SK-N-SH (cell line): ENCODE measurements at regions not wholly inside any gene's neighbourhood (a gene's known extent, or its start where the extent isn't known, plus 50 kb on each side); places are given as distances from the start of the nearest gene placed in this dataset.

Source experiments
- CTCF ChIA-PET: fragments of 300-600, 350-600 bp; formaldehyde crosslinking; extraction: SDS; loops from one replicate; lab custom pipeline; 2021; lab: Yijun Ruan, JAX
- POLR2A ChIA-PET: fragments of 350-600 bp; sonication (Branson Sonifier 250); formaldehyde crosslinking; extraction: SDS; loops from one replicate; lab custom pipeline; 2020; ENCODE audit warnings: antibody characterized with exemption, inconsistent platforms; lab: Yijun Ruan, JAX
- DNase-seq: peaks from one replicate; pipeline ENCODE4 v3.0.0; 2012
- H2AFZ ChIP-seq: fragments of 200-600 bp; sonication (generic); 2 replicates; pipeline ENCODE4 v1.8.1; 2016; ENCODE audit warnings: antibody characterized with exemption, mild to moderate bottlenecking, low read depth
- H3F3A ChIP-seq: fragments of 200-600 bp; sonication (generic); replicated peaks from 2 replicates; pipeline ENCODE3; 2016; ENCODE audit warnings: antibody characterized with exemption, mild to moderate bottlenecking; ENCODE audit not compliant: insufficient read depth
- H3K27ac ChIP-seq, 2 experiments: fragments of 200-500 bp in 1 of 2; fragments of 200-600 bp in 1 of 2; sonication (Bioruptor generic) in 1 of 2; sonication (generic), shearing (Covaris generic) in 1 of 2; 2 replicates each; pipeline versions ENCODE4 v1.5.1 to v1.6.1; 2014 to 2016; ENCODE audit warnings: low read depth in 2 of 2, inconsistent platforms in 1 of 2, low read length in 1 of 2, mild to moderate bottlenecking in 1 of 2, mixed read lengths in 1 of 2
- H3K27me3 ChIP-seq: fragments of 200-600 bp; sonication (generic), shearing (Covaris generic); 2 replicates; pipeline ENCODE4 v1.6.1; 2016; ENCODE audit warnings: mixed run types; ENCODE audit not compliant: insufficient read depth
- H3K36me3 ChIP-seq, 2 experiments: fragments of 200-500 bp in 1 of 2; fragments of 200-600 bp in 1 of 2; sonication (Bioruptor generic) in 1 of 2; sonication (generic) in 1 of 2; replicated peaks in 1 of 2; 2 replicates each; pipeline versions ENCODE3 to v1.5.1; 2014 to 2016; ENCODE audit warnings: low read length in 1 of 2, mild to moderate bottlenecking in 1 of 2; ENCODE audit not compliant: insufficient read depth in 2 of 2, control insufficient read depth in 1 of 2
- H3K4me1 ChIP-seq, 2 experiments: fragments of 200-500 bp in 1 of 2; fragments of 200-600 bp in 1 of 2; sonication (Bioruptor generic) in 1 of 2; sonication (generic), shearing (Covaris generic) in 1 of 2; 2 replicates each; pipeline versions ENCODE4 v1.5.1 to v1.6.1; 2014 to 2016; ENCODE audit warnings: low read depth in 1 of 2, low read length in 1 of 2, mixed run types in 1 of 2; ENCODE audit not compliant: insufficient read depth in 2 of 2, control insufficient read depth in 1 of 2
- H3K4me2 ChIP-seq: fragments of 200-600 bp; sonication (generic), shearing (Covaris generic); 2 replicates; pipeline ENCODE4 v1.6.1; 2017; ENCODE audit warnings: mixed run types
- H3K4me3 ChIP-seq, 2 experiments: fragments of 200-500 bp in 1 of 2; fragments of 200-600 bp in 1 of 2; sonication (Bioruptor generic) in 1 of 2; sonication (generic), shearing (Covaris generic) in 1 of 2; 2 replicates each; pipeline versions ENCODE4 v1.5.1 to v1.8.1; 2014 to 2016; ENCODE audit warnings: low read depth in 2 of 2, inconsistent platforms in 1 of 2, low read length in 1 of 2, mild to moderate bottlenecking in 1 of 2, mixed read lengths in 1 of 2, moderate library complexity in 1 of 2
- H3K79me2 ChIP-seq: fragments of 200-600 bp; sonication (generic); 2 replicates; pipeline ENCODE4 v1.8.1; 2017; ENCODE audit warnings: mild to moderate bottlenecking; ENCODE audit not compliant: insufficient read depth
- H3K9ac ChIP-seq: fragments of 200-600 bp; sonication (generic); 2 replicates; pipeline ENCODE4 v1.6.1; 2017; ENCODE audit warnings: mixed run types
- H3K9me2 ChIP-seq: fragments of 200-600 bp; sonication (generic); 2 replicates; pipeline ENCODE4 v1.6.1; 2017; ENCODE audit warnings: mixed run types
- H3K9me3 ChIP-seq: fragments of 200-600 bp; sonication (generic); 2 replicates; pipeline ENCODE4 v1.6.1; 2017; ENCODE audit warnings: mixed run types, mild to moderate bottlenecking, moderate library complexity
- H4K20me1 ChIP-seq: fragments of 200-600 bp; sonication (generic); 2 replicates; pipeline ENCODE4 v1.6.1; 2017; ENCODE audit warnings: mild to moderate bottlenecking, mixed run types; ENCODE audit not compliant: insufficient read depth
- CHD2 ChIP-seq: fragments of 150-350 bp; IDR thresholded peaks from 2 replicates; pipeline ENCODE4 v1.6.1; 2018; ENCODE audit warnings: low read length; ENCODE audit not compliant: partially characterized antibody
- CTCF ChIP-seq: fragments of 200-600 bp; sonication (generic); IDR thresholded peaks from 2 replicates; pipeline ENCODE4 v1.6.1; 2017; ENCODE audit warnings: antibody characterized with exemption, mild to moderate bottlenecking, moderate library complexity
- EP300 ChIP-seq, 2 experiments: IDR thresholded peaks; 2 replicates each; pipeline versions ENCODE4 v1.4.0 to v1.6.1; 2012; ENCODE audit warnings: borderline replicate concordance in 1 of 2, low read depth in 1 of 2, low read length in 1 of 2
- EZH2phosphoT487 ChIP-seq: fragments of 200-600 bp; sonication (generic); IDR thresholded peaks from 2 replicates; pipeline ENCODE4 v1.6.1; 2017; ENCODE audit warnings: low read depth, mixed run types, mild to moderate bottlenecking, antibody characterized with exemption, moderate library complexity, borderline replicate concordance
- FOSL2 ChIP-seq: IDR thresholded peaks from 2 replicates; pipeline ENCODE4 v1.4.0; 2012; ENCODE audit warnings: low read depth, mild to moderate bottlenecking, moderate library complexity, borderline replicate concordance
- FOXJ3 ChIP-seq: sonication (generic); formaldehyde crosslinking; IDR thresholded peaks from 2 replicates; pipeline ENCODE4 v1.5.1; 2020; ENCODE audit warnings: mild to moderate bottlenecking, missing genetic modification reagents
- GABPA ChIP-seq: IDR thresholded peaks from 2 replicates; pipeline ENCODE4 v1.4.0; 2012; ENCODE audit warnings: low read depth, mild to moderate bottlenecking
- IRF3 ChIP-seq: fragments of 150-350 bp; IDR thresholded peaks from 2 replicates; pipeline ENCODE4 v1.6.1; 2016; ENCODE audit warnings: mild to moderate bottlenecking, low read depth, low read length
- JUND ChIP-seq: IDR thresholded peaks from 2 replicates; pipeline ENCODE4 v1.4.0; 2012
- MXI1 ChIP-seq: IDR thresholded peaks from 2 replicates; pipeline ENCODE4 v1.6.1; 2012; ENCODE audit warnings: mild to moderate bottlenecking, low read depth, low read length, improper control_type of control experiment
- NFIC ChIP-seq: IDR thresholded peaks from 2 replicates; pipeline ENCODE4 v1.4.0; 2012; ENCODE audit warnings: borderline replicate concordance
- PBX3 ChIP-seq: IDR thresholded peaks from 2 replicates; pipeline ENCODE4; 2012
- POLR2AphosphoS5 ChIP-seq: IDR thresholded peaks from 2 replicates; pipeline ENCODE4 v1.6.1; 2012; ENCODE audit warnings: low read depth, low read length
- RAD21 ChIP-seq: IDR thresholded peaks from 2 replicates; pipeline ENCODE4 v1.6.1; 2012; ENCODE audit warnings: mild to moderate bottlenecking, low read length
- RCOR1 ChIP-seq: fragments of 150-350 bp; IDR thresholded peaks from 2 replicates; pipeline ENCODE4 v1.6.1; 2017; ENCODE audit warnings: antibody characterized with exemption, low read length
- RFX5 ChIP-seq: IDR thresholded peaks from 2 replicates; pipeline ENCODE4 v1.6.1; 2012; ENCODE audit warnings: mild to moderate bottlenecking, improper control_type of control experiment, low read length
- SMC3 ChIP-seq: IDR thresholded peaks from 2 replicates; pipeline ENCODE4 v1.6.1; 2012; ENCODE audit warnings: low read depth, low read length, improper control_type of control experiment
- USF1 ChIP-seq: IDR thresholded peaks from 2 replicates; pipeline ENCODE4 v1.4.0; 2012; ENCODE audit warnings: low read depth, borderline replicate concordance
- WGBS: methylation state at CpG from one replicate; pipeline ENCODE4 v1.1.6; 2017; ENCODE audit warnings: low lambda C conversion rate; 5-methylcytosine and 5-hydroxymethylcytosine counted together
- TF ChIP-seq, protein P1 (sequence below): IDR thresholded peaks from 2 replicates; pipeline ENCODE4 v1.4.0; 2012; ENCODE audit warnings: low read depth
- TF ChIP-seq, protein P2 (sequence below): IDR thresholded peaks from 2 replicates; pipeline ENCODE4 v1.6.1; 2012; ENCODE audit warnings: mild to moderate bottlenecking, low read depth, low read length, moderate library complexity

DNA sequence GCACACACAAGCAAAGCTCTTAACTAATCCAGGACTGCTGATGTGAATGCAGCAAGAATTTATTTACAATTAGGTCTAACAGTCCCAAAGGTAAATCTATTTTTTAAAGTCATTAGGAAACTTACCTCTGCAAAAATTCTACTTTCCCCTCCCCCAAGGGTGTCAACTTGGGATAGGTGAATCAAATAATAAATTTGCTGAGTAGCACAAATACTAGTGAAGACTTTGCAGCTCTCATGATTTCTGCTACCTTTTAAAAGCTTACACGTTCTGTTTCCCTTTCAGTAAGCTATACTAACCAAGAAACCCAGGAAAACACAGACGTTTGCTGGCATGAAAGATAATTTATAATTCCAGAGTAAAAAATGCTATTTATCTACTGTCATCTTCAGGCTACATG lies 296.6 kb upstream of the SLC7A11 start:
- POLR2A ChIA-PET = no interaction called here
- CTCF ChIA-PET = no interaction called here

More for the DNA sequence above, 296.6 kb upstream of the SLC7A11 start:
- H3K79me2 ChIP-seq = no peaks in the 10 kb centered on the region
- H3K9ac ChIP-seq = no peak overlapping the region
- H4K20me1 ChIP-seq = no peaks in the 10 kb centered on the region
- H3F3A ChIP-seq = no peaks in the 10 kb centered on the region
- no peaks in the 10 kb centered on the region for H3K4me1 ChIP-seq
- H2AFZ ChIP-seq = no peak overlapping the region
- no peak overlapping the region for H3K27ac ChIP-seq
- no peak overlapping the region for H3K4me2 ChIP-seq
- H3K9me2 ChIP-seq = no peaks in the 10 kb centered on the region
- TF ChIP-seq JUND (no peak), CHD2 (no peak), FOXJ3 (CRISPR knock-in tag) (no peak), RCOR1 (no peak), CTCF (no peak), PBX3 (no peak), USF1 (no peak), SMC3 (no peak), RAD21 (no peak), MXI1 (no peak), POLR2AphosphoS5 (no peak), NFIC (no peak), IRF3 (no peak), EP300 (IDR thresholded peaks at IDR 0.05; ENCODE audit: borderline replicate concordance in 1 of 2, low read depth in 1 of 2, low read length in 1 of 2) (no peak), EZH2phosphoT487 (no peak), RFX5 (no peak), GABPA (no peak), FOSL2 (no peak)
- TF ChIP-seq, protein P1, sequence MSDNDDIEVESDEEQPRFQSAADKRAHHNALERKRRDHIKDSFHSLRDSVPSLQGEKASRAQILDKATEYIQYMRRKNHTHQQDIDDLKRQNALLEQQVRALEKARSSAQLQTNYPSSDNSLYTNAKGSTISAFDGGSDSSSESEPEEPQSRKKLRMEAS = no peak
- TF ChIP-seq, protein P2, sequence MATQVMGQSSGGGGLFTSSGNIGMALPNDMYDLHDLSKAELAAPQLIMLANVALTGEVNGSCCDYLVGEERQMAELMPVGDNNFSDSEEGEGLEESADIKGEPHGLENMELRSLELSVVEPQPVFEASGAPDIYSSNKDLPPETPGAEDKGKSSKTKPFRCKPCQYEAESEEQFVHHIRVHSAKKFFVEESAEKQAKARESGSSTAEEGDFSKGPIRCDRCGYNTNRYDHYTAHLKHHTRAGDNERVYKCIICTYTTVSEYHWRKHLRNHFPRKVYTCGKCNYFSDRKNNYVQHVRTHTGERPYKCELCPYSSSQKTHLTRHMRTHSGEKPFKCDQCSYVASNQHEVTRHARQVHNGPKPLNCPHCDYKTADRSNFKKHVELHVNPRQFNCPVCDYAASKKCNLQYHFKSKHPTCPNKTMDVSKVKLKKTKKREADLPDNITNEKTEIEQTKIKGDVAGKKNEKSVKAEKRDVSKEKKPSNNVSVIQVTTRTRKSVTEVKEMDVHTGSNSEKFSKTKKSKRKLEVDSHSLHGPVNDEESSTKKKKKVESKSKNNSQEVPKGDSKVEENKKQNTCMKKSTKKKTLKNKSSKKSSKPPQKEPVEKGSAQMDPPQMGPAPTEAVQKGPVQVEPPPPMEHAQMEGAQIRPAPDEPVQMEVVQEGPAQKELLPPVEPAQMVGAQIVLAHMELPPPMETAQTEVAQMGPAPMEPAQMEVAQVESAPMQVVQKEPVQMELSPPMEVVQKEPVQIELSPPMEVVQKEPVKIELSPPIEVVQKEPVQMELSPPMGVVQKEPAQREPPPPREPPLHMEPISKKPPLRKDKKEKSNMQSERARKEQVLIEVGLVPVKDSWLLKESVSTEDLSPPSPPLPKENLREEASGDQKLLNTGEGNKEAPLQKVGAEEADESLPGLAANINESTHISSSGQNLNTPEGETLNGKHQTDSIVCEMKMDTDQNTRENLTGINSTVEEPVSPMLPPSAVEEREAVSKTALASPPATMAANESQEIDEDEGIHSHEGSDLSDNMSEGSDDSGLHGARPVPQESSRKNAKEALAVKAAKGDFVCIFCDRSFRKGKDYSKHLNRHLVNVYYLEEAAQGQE = no peak
- H3K27me3 ChIP-seq = no peaks in the 10 kb centered on the region
- H3K36me3 ChIP-seq = no peaks in the 10 kb centered on the region
- H3K4me3 ChIP-seq = no peak overlapping the region
- WGBS = 27% methylated on average over 2 of the region's 2 CpGs
- no peak for DNase-seq
- peaks cover 4% of the 10 kb centered on the region; the same call in 1 of the 2 replicates for H3K9me3 ChIP-seq
